ENCODE measurements at regions not wholly inside any gene's neighbourhood (a gene's known extent, or its start where the extent isn't known, plus 50 kb on each side); places are given as distances from the start of the nearest gene placed in this dataset.
A peak's percentile ranks its signal among the peaks of the same experiment; 100 is the strongest.

DNA sequence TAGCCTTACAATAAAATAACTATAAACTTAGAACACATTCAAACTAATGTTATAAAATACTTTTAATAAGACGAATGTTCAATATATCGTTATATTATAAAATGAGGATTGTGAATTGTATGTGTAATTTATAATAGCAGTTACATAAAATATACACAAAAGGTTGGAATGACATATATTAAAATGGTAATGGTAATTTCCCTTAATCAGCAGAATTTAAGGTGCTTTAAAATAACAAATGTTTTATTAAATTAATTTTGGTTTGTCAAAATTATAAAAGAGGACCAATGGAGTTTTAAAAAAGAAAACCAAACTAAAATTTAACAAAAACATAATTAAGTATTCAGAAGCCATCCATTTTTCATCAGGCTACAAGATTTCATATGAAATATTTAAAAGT is 164.3 kb upstream of the PRDM9 start:
- no peak overlapping the region for H3K4me3 ChIP-seq (ENCODE audit: insufficient read depth, low read length, poor library complexity, severe bottlenecking)
- H3K9me3 ChIP-seq (ENCODE audit: insufficient read depth, low read length): 0 out of 2 replicates have a peak, but pooled peaks cover 4% of the 10 kb centered on the region
- H3K36me3 ChIP-seq (ENCODE audit: low read length): 0 out of 2 replicates have a peak, but pooled peaks cover 2% of the 10 kb centered on the region
- H3K4me2 ChIP-seq (ENCODE audit: low read depth, low read length, poor library complexity, severe bottlenecking): no peak overlapping the region
- no peak overlapping the region for H3K9ac ChIP-seq (ENCODE audit: low read length)
- H3K79me2 ChIP-seq (ENCODE audit: insufficient read depth, low read length): no peaks in the 10 kb centered on the region
- H3K27me3 ChIP-seq (ENCODE audit: low read length): no peaks in the 10 kb centered on the region
- H3F3A ChIP-seq (ENCODE audit: insufficient read depth): no peaks in the 10 kb centered on the region
- H4K20me1 ChIP-seq (ENCODE audit: low read depth, low read length): no peaks in the 10 kb centered on the region
- TF ChIP-seq, protein P1, sequence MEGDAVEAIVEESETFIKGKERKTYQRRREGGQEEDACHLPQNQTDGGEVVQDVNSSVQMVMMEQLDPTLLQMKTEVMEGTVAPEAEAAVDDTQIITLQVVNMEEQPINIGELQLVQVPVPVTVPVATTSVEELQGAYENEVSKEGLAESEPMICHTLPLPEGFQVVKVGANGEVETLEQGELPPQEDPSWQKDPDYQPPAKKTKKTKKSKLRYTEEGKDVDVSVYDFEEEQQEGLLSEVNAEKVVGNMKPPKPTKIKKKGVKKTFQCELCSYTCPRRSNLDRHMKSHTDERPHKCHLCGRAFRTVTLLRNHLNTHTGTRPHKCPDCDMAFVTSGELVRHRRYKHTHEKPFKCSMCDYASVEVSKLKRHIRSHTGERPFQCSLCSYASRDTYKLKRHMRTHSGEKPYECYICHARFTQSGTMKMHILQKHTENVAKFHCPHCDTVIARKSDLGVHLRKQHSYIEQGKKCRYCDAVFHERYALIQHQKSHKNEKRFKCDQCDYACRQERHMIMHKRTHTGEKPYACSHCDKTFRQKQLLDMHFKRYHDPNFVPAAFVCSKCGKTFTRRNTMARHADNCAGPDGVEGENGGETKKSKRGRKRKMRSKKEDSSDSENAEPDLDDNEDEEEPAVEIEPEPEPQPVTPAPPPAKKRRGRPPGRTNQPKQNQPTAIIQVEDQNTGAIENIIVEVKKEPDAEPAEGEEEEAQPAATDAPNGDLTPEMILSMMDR (IDR thresholded peaks at IDR 0.05; ENCODE audit: insufficient read depth, low read length, poor library complexity, severe bottlenecking): no peak
- no peak for TF ChIP-seq EZH2phosphoT487 (conservative IDR thresholded peaks at IDR 0.05; ENCODE audit: low read length)
- H3K9me2 ChIP-seq (replicated peaks; ENCODE audit: insufficient read depth, low read length): no peaks in the 10 kb centered on the region
- H2AFZ ChIP-seq (ENCODE audit: low read depth, low read length, severe bottlenecking): no peak overlapping the region
- H3K27ac ChIP-seq (ENCODE audit: low read depth, low read length): no peak overlapping the region

DNA sequence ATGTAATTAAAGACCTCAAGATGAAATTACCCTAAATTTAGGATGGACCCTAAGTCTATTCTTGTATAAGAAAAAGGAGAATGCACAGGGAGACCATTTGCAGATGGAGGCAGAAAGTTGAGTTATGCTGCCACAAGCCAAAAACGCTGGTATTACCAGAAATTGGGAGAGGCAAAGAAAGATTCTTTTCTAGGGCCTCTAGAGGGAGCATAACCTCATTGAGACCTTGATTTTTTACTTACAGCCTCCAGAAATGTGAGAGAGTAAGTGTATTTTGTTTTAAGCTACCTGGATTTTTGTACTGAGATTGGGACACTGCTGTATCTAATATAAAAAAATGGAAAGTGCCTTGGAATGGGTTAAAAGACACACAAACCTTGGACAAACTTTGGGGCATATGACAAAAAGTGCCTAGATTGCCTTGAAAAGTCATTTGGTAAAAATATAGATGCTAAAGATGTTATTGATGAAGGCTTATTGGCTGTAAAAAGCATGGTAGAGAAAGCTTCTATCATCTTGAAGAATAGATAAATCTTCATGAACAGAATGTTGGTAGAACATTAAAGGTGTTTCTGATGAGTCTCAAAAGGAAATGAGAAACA is 174.7 kb upstream of the PRDM9 start:
- H3K9me3 ChIP-seq (ENCODE audit: insufficient read depth, low read length): peaks cover 4% of the 10 kb centered on the region; the same call in 1 of the 2 replicates
- no peak overlapping the region for H3K9ac ChIP-seq (ENCODE audit: low read length)
- H2AFZ ChIP-seq (ENCODE audit: low read depth, low read length, severe bottlenecking): peak overlapping the region; percentile 41
- no peaks in the 10 kb centered on the region for H3K9me2 ChIP-seq (replicated peaks; ENCODE audit: insufficient read depth, low read length)
- no peaks in the 10 kb centered on the region for H3K79me2 ChIP-seq (ENCODE audit: insufficient read depth, low read length)
- no peaks in the 10 kb centered on the region for H3F3A ChIP-seq (ENCODE audit: insufficient read depth)
- H3K4me2 ChIP-seq (ENCODE audit: low read depth, low read length, poor library complexity, severe bottlenecking): no peak overlapping the region
- no peak overlapping the region for H3K4me3 ChIP-seq (ENCODE audit: insufficient read depth, low read length, poor library complexity, severe bottlenecking)
- no peak for TF ChIP-seq EZH2phosphoT487 (conservative IDR thresholded peaks at IDR 0.05; ENCODE audit: low read length)
- TF ChIP-seq, protein P1 (IDR thresholded peaks at IDR 0.05; ENCODE audit: insufficient read depth, low read length, poor library complexity, severe bottlenecking): peak; percentile 31
- H3K27ac ChIP-seq (ENCODE audit: low read depth, low read length): no peak overlapping the region
- H4K20me1 ChIP-seq (ENCODE audit: low read depth, low read length): no peaks in the 10 kb centered on the region
- H3K36me3 ChIP-seq (ENCODE audit: low read length): no peaks in the 10 kb centered on the region
- no peaks in the 10 kb centered on the region for H3K27me3 ChIP-seq (ENCODE audit: low read length)

DNA sequence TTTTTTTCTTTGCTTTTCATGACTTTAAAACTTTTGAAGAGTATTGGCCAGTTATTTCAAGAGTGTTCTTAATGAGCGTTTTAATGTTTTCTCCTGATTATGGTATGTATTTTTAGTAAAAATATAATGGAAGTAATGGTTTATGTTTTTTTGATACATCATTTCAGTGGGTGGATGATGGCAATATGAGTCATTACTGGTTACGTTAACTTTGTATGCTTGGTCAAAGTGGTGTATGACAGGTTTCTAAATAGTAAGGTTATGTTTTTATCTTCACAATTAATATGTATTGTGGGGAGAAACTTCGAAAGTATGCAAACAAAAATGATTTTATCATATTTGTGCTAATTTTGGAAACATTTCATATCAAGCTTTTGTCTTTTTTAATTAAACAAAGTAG is 176.7 kb upstream of the PRDM9 start:
- H3K9me2 ChIP-seq (replicated peaks; ENCODE audit: insufficient read depth, low read length): no peaks in the 10 kb centered on the region
- no peaks in the 10 kb centered on the region for H3F3A ChIP-seq (ENCODE audit: insufficient read depth)
- no peak overlapping the region for H3K4me2 ChIP-seq (ENCODE audit: low read depth, low read length, poor library complexity, severe bottlenecking)
- H3K9ac ChIP-seq (ENCODE audit: low read length): no peak overlapping the region
- no peaks in the 10 kb centered on the region for H3K36me3 ChIP-seq (ENCODE audit: low read length)
- no peaks in the 10 kb centered on the region for H3K9me3 ChIP-seq (ENCODE audit: insufficient read depth, low read length)
- H3K27ac ChIP-seq (ENCODE audit: low read depth, low read length): no peak overlapping the region
- H2AFZ ChIP-seq (ENCODE audit: low read depth, low read length, severe bottlenecking): no peak overlapping the region
- no peaks in the 10 kb centered on the region for H3K79me2 ChIP-seq (ENCODE audit: insufficient read depth, low read length)
- H3K4me3 ChIP-seq (ENCODE audit: insufficient read depth, low read length, poor library complexity, severe bottlenecking): no peak overlapping the region
- no peaks in the 10 kb centered on the region for H3K27me3 ChIP-seq (ENCODE audit: low read length)
- H4K20me1 ChIP-seq (ENCODE audit: low read depth, low read length): no peaks in the 10 kb centered on the region
- TF ChIP-seq, protein P1 (IDR thresholded peaks at IDR 0.05; ENCODE audit: insufficient read depth, low read length, poor library complexity, severe bottlenecking): no peak
- no peak for TF ChIP-seq EZH2phosphoT487 (conservative IDR thresholded peaks at IDR 0.05; ENCODE audit: low read length)

All from SU-DHL-6 (cell line).